Fibroblast of upper back skin (primary cell): ENCODE measurements at regions not wholly inside any gene's neighbourhood (a gene's known extent, or its start where the extent isn't known, plus 50 kb on each side); places are given as distances from the start of the nearest gene placed in this dataset.
A peak's percentile ranks its signal among the peaks of the same experiment; 100 is the strongest.

Experiments
- DNase-seq: peaks from one replicate; pipeline ENCODE4 v3.0.0-alpha.2; 2013

DNA sequence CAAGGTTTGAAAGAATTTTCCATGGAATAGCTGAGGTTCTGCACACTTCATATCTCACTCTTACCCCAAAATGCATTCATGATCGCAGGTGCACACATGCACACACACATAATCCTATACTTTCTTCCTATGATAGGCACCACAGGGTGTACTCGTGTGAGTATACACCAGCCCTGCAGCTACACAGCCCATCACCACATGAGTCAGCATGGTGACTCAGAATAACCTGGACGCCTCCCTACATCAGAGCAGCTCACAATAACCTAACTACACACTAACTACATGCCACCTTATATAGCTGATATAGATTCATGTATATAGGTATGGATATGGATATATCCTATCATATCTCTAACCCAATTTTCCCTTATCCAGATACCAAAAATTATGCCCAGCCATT lies 850.2 kb upstream of the TMEM132C start:
- peak; percentile 17 for DNase-seq

DNA sequence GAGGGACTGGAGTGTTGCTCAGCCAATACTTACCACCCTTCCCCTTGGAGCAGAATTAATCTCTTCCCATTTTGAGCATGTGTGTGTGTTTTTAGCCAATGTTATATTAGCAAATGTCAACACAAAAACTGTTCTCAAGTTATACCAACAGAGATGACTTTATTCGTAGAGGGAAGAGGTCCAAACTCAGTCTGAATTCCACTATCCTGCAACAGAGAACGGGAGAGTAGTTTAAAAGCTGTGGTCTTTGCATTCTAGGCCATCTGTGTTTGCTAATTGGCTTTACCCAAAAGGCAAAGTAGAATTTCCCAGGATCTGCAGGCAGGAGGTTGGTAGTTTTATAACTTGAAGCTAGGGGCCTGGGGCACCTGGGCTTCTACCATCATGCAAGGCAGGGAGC lies 847.9 kb upstream of the TMEM132C start:
- DNase-seq = no peak

DNA sequence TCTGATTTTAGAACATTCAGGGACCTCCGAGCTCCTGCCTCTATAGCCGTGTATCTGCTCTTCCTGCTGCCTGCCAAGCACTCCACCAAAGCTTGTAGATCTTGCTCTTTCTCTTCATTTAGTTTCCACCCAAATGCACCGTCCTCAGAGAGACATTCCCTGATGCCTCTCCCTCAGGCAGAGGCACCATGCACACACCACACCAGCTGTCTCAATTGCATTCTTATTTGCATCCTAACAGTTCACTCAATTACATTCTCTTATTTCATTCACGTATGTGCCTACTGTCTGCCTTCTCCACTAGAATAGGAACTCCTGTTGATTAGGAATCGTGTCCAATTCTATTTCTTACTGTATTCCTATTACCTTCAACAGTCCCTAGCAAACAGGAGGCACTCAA lies 845.4 kb upstream of the TMEM132C start:
- no peak for DNase-seq

DNA sequence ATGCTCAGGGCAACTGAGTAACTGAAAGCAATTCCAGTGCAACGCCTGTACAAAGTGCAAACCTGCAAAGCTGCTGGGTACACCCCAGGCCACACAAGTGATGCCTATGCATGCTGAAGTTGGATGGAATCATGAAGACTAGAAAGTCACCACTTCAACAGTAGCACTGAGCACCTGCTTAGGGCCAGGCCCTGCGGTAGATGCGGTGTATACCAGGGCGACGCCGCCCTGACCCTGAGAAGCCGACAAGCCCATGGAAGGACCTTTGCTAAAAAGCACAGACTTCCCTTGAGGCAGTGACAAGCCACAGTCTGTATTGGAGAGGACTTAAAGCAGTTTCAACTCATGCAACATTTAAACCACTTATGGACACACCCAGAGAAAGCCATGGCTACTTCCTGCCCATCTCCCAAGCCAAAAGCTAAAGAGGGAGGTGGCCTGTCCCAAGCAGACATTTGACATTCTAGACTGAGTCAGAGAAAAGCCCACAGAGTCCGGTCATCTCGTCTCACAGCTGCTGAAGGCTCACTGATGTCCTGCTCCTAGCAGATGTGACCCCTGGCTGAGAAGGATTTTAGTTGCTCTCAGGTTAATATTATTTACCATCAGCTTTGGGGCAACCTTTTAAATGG lies 843.9 kb upstream of the TMEM132C start:
- no peak for DNase-seq

DNA sequence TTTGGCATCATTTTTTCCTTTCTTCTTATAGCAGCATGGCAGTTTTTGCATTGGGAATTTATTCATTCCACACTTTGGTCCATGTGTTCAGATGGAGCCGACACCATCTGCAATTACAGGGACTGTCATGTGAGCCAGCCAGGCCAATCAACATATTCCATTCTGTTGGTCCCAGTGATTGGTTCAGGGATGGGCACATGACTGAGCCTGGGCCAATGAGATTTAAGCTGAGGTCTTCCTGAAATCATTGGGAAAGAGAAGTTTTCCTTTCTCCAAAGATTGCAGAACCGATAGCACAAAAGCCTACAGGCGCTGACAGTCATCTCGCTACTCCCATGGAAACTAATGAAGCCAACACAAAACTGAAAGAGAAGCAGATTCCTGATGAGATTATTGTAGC lies 841.5 kb upstream of the TMEM132C start:
- DNase-seq = no peak

DNA sequence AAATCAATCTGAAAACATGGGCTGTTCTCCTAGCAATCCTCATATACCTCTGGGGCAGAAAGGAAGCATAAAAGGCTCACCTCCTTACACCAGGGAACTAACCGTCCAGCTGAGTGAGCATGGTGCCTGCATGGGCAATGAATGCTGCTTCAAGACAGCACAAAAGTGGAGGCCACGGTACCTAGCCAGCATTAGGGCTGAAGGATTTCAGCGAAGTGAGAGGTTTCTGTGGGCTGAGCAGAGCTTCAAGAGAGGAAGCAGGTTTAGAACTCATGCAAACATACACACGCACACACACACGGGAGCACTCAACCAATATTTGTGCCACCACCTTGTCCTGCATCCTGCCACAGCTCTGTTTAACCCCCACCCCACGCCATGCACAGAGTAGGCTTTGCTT lies 838.5 kb upstream of the TMEM132C start:
- DNase-seq = no peak

DNA sequence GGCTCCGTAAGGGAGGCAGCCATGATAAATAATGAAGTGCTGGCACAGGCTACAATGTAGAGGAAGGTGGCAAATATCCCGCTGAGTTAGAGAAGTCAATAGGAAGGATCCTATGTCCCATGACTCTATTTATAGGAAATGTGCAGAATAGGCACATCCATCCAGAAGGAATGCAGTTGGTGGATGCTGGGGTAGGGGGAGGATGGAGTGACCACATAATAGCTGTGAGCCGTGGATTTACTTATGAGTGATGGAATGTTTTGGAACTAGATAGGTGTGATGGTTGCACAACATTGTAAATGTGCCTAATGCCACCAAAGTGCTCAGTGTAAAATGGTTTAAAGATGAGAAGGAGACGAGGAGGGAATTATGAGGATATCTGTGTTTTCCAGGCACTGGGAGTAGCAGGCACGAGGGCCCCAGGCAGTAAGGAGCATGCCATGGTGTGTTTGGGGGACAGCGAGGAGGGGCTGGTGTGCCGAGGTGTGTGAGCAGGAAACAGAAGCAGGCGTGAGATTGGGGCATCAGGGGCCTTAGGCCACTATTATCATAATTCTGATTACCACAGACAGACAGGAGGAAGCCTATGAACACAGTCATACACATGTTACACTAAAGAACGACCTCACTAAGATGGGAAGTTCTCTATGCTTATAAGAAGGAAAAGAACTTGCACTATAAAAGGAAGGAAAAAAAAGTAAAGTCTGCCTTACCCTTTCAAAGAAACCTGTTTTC lies 837.3 kb upstream of the TMEM132C start:
- DNase-seq = peak; percentile 32

DNA sequence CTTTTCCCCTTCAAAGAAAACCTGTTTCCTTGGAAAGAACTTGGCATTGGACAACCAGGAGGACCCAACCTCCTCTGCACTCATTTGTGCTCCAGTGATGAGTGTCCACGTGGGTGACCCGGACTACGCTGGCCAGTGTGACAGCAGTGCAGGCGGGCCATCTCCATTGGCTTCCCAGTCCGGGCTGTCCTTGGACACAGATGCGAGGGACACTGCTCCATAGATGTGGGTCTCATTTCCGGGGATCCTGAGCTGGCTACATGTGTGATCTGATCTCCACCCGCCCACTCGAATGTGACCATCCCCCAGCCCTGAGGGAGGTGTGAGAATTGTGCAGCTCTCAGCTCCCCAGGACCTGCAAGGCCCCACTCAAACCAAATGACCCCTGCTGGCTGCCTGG lies 836.6 kb upstream of the TMEM132C start:
- no peak for DNase-seq

DNA sequence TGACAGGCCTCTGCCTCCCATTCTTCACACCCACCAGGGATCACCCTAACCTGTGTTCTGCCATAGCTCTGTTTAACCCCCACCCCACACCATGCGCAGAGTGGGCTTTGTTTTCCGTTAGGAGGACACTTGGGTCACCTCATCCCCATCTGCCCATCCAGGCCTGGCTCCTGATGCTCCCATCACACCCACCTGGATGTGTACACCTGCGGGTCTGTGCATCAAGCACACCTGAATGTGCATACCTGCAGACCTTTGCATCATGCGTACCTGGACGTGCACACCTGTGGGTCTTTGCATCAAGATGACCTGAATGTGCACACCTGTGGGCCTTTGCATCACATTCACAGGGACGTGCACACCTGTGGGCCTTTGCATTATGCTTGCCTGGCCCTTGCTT lies 835.8 kb upstream of the TMEM132C start:
- DNase-seq = no peak

DNA sequence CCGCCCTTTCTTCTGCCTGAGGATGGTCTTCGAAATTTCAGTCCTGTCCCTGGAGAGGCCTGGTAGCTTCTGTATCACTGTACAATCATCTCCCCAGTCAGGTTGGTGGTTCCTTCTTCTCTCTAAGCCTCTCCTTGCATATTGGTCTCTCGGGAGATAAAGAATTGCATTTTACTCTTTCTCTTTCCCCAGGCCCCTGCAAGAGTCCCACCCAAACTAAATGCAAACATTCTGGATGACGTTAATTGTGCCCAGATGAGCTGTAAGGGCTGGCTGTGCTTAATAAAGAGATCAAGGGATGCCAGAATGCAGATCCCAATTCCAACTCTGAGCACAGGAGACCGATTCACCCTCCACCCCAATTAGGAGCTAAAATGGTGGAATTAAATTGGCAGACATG lies 835.4 kb upstream of the TMEM132C start:
- DNase-seq = no peak

DNA sequence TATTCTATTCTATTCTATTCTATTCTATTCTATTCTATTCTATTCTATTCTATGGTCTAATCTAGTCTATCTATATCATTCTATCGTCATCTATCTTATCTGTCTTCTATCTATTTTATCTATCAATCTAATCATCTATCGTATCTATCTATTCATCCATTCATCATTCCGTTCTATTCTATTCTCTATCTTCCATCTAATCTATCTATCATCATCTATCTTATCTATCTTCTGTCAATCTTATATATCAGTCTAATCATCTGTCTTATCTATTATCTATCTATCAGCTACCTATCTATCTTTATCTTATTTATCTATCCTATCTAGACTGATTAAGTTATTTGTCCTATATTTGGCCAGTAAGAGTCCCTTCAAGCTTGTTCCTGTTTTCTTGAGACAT lies 831.5 kb upstream of the TMEM132C start:
- no peak for DNase-seq

DNA sequence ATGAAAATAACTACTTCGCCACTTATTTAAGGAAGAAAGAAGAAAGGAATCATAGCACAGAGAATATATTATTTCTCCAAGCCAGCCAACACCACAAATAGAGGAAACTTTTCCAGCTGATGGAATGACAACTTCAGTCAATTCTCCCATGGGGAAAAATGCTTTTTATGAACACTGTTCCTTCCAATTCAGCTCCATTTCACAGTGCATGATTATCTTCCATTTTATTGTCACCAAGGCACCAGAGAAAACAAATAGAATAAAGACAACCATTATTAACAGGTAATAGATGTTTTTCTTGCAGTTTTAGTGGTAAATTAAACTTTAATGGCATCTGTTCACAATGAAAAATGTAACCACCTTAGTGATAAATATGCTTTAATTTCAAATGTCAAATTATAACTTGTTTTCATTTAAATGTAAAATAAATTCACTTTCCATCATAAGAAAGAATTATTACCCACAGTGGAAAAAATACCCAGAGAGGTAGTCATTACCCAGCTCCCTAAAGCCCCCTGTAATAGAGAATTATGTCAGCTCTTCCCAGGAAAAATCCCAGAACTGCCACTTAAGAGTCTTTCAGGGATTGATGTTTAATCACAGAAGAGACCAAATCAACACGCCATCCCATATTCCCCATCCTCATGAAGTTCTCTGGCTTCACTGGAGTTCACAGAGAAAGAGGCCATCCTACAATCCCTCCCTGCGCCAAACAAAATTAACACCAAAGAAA lies 828.3 kb upstream of the TMEM132C start:
- DNase-seq = no peak

DNA sequence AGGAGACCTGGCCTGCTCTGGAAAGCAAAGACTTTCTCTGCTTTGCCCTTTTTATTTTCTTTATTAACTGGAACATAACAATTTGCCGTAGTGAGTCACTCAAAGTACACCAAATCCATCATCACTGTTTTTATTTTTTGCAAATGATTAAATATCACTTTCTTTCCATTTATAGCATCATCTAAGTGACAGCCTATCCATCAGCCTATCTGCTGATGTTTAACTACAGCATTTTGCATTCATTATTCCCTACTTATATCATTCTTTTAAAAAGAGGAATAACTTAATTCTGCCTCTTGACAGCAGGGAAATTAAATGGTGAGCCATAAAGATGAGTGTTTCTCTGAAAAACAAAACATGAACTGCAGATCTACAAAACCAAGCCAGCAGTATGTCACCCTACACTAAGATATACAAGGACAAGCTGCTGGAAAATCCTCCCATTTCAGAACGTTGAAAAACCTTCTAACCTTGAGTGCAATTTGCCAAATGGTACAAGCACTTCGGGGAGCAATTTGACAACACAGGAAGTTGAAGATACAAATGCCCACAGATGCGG lies 821.3 kb upstream of the TMEM132C start:
- DNase-seq = no peak

DNA sequence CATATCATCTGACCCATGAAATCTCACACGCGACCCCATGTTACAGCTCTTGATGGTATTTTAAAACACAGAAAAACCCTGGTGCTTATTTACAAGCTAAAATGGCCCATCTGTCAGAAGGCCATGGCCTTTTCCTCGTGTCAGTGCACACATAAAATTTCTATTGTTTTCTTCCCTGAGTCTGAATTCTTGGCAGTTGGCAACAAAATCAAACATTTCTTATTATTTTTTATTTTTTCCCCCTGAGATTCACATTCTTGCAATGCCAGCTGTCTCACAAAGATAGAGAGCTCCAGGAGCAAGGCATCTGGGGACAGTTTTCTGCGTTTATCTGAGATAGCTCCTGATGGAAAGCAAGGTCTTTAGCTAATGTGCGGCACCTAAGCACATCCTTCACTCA lies 818.1 kb upstream of the TMEM132C start:
- no peak for DNase-seq

DNA sequence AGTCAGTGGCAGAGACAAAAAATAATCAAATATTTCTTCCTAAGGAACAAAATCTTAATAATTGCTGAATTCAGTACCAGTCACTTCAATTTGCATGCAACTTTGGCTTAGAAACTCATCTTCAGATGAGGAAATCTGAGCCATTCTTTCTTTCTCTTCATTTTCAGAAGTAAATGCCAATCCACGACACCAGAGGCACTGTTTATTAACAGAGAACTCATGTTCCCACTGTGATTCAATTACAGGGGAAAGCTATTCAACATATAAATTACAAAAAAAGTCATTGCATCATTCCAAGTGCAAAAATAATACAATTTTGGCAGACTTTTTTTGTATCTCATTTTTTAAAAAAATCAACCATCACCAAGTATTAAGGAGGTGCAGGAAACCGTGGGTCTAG lies 816.1 kb upstream of the TMEM132C start:
- no peak for DNase-seq

DNA sequence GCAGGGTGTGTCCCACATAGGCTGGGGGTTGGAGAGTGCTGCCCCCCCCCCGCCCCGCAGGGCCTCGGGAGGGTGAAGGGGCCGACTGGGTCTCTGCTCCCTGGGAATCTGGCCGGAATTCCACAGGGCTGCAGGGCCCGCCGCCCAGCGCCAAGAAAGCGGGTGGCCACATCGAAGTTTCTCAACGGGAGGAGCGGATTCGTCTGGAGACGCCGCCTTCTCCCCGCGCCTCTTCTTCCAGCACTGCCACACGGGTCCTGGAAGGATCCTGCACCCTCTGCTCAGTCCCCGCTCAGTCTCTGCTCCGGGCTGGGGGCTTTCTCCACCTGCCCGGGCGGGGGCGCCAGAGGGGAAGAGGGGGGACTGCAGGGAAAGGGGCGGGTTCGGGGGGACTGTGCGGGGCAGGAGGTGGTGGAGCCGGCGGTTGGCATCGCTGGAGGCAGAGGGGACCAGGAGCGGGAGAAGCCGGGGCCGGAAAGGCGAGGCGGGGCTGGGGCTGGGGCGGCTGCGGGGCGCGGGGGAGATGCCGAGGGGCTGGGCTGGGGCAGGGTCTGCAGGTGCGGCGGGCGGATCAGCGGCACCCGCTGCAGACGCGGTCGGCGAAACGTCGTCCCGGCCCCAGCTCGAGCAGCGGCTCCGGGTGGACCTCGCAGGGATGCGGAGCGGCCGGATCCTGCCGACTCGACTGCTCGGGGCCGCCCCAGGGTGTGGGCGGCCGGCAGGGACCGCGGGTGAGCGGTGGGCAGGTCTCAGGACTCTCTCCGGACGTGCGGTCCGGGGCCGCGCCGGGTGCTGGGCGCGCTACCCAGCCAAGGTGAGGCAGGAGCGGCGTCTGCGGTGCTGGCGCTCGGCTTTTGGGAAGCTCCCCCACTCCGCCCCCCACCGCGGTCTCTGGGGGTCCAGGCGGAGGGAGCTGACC lies 811.4 kb upstream of the TMEM132C start:
- no peak for DNase-seq

DNA sequence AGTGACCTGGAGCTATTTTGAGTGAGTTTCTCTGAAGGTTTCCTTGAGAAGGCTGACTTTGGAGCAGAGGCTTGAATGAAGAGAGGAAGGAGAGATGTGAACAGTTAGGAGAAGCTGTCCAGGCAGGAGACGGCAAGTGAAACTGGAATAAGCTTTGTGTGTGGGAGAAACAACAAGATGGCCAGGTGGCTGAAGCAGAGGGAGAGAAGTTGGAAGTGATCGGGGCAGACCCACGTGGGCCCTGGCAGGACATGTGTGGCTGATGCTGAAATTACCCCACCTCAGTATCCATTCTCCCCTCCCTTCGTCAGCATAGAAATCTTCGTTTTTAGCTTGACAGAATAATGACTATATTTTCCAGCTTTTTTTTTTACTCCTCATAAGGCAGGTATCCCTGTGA lies 809.2 kb upstream of the TMEM132C start:
- DNase-seq = no peak

DNA sequence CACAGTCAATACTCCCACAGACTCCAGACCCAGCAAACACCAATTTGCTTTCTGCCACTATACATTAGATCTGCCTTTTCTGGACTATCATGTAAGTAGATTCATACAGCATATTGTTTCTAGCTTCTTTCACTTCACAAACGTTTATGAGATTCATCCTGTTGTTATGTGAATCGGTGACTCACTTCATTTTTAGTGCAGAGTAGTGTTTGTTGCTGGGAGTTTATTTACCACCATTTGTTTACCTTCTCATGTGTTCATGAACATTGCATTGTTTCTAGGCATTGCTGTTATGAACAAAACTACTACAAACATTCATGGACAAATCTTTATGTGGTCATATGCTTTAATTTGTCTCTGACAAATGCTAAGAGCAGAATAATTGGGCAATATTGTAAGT lies 807.8 kb upstream of the TMEM132C start:
- DNase-seq = no peak

DNA sequence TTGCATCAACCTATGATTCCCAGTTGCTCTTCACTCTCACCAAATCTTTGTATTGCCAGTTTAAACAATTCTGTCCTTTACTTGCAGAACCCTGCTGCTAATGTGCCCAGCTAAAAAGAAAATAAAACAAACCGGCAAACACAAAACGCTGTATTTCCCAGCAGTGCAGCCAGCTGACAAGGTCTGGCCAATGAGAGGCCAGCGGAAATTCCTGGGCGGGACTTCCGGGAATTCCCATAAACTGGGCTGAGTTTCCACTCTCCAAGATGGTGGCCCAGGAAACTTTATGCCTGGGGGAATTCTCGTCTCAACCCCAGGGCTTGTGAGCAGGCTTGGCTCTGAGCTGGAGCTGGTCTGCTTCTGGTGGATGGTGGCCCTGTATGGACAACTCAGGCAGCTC lies 807.3 kb upstream of the TMEM132C start:
- no peak for DNase-seq

DNA sequence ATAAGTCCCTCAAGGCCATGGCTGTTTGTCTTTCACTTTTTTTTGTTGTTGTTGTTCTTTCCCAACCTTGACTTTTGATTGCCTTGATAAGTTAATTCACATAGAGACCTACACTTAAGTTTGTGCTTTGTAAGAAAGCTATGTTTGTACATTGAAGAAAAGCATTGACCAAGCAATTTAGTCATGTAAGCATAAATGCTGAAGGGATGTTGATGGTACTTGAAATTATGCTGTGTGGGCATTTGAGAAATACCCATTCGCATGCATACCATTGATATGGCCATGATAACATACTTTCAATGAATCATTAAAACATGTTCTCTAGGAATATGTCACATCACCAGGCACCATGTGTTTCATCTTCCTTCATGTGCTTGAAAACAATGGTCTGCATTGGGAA lies 803.7 kb upstream of the TMEM132C start:
- no peak for DNase-seq

DNA sequence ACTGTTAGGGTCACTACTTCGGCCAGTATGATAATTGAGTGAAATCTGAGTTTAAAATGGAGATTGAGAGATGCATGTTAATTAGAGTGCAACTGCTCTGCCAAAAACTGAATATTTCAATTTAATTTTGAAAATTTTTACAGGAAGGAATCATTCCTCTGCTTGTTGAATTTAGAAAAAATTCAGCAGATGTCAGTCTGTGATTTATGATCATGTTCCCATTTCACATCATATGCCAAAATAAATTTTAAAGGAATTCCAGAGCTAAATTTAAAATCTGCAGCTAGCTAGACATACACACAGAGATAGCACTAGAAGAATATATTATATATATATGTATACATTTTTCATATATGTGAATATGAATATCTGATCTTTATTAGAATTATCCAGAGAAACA lies 797.6 kb upstream of the TMEM132C start:
- no peak for DNase-seq

DNA sequence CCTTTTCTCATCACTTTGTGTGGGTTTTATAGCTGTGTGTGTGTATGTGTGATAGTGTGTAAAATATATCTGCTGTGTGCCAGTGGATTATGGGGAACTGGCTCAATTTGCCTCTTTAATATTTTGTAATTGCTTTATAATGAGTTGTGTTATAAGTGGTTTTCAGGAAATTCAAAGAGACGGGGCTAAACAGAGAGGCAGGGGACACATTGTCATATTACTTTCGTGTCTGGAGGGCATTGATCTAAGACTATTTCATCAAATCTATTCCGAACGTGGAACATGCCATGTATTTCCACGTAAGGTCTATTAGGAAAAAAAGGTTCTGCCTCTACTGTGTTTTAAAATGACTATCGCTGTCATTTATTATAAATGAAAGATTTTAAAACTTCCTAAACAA lies 793.2 kb upstream of the TMEM132C start:
- no peak for DNase-seq

DNA sequence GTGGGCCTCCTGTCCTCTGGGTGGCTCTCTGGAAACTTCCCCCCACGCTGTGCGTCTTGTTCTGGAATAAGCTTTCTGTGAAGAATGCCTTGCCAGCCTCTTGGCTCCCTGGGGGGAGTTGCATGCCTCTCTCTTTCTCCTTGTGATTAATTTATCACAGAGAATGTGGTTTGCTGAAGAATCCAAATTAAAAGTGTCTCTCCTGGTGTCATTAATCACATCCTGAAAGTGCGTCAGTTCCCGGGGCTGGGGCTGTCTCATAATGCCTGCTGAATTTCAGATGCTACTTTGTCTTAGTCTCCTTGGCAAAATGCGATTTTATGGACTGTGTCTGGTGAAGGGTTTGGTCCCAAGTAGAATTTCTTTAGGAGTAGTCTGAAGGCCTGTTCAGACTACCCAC lies 787.7 kb upstream of the TMEM132C start:
- DNase-seq = peak; percentile 72
